HG03066 (cell line): ENCODE measurements at regions not wholly inside any gene's neighbourhood (a gene's known extent, or its start where the extent isn't known, plus 50 kb on each side); places are given as distances from the start of the nearest gene placed in this dataset.
"Not testable (repeated sequence)": the region's sequence is repeated elsewhere in the genome, so short reads cannot be mapped to it uniquely, and the experiment has no call there.

ENCODE experiments used
- ATAC-seq: cut with Tn5 transposase; IDR thresholded peaks from one replicate; pipeline ENCODE4 v1.9.1; 2021; ENCODE audit warnings: low read depth; ENCODE audit not compliant: unreplicated experiment

GRCh38 chr9:85792057-85792456, 50.3 kb upstream of the AGTPBP1 start:
- ATAC-seq = not testable (repeated sequence)

GRCh38 chr9:85802978-85803695, 61.4 kb upstream of the AGTPBP1 start:
- ATAC-seq = not testable (repeated sequence)

GRCh38 chr9:85804847-85805133, 63.0 kb upstream of the AGTPBP1 start:
- ATAC-seq = not testable (repeated sequence)

- ATAC-seq = peak; percentile 76
These were observed 63.6 kb upstream of the AGTPBP1 start for GRCh38 chr9:85805134-85806005.

- not testable (repeated sequence) for ATAC-seq
These were observed 66.6 kb upstream of the AGTPBP1 start for GRCh38 chr9:85808329-85808728.

- not testable (repeated sequence) for ATAC-seq
These were observed 71.6 kb upstream of the AGTPBP1 start for GRCh38 chr9:85813388-85813787.

- ATAC-seq = not testable (repeated sequence)
These were observed 73.0 kb upstream of the AGTPBP1 start for GRCh38 chr9:85814800-85815199.

GRCh38 chr9:85818971-85819370, 77.2 kb upstream of the AGTPBP1 start:
- not testable (repeated sequence) for ATAC-seq

- not testable (repeated sequence) for ATAC-seq
These were observed 78.8 kb upstream of the AGTPBP1 start for GRCh38 chr9:85820598-85820997.

GRCh38 chr9:85824949-85825348, 83.2 kb upstream of the AGTPBP1 start:
- ATAC-seq = not testable (repeated sequence)

- ATAC-seq = not testable (repeated sequence)
These were observed 92.8 kb upstream of the AGTPBP1 start for GRCh38 chr9:85834591-85834990.

GRCh38 chr9:85843949-85844348, 97.0 kb upstream of the NAA35 start:
- not testable (repeated sequence) for ATAC-seq

GRCh38 chr9:85847782-85848181, 93.2 kb upstream of the NAA35 start:
- not testable (repeated sequence) for ATAC-seq

- no peak for ATAC-seq
These were observed 82.7 kb upstream of the NAA35 start for GRCh38 chr9:85858056-85858750.

- no peak for ATAC-seq
These were observed 81.2 kb upstream of the NAA35 start for GRCh38 chr9:85859765-85860164.

GRCh38 chr9:85861882-85862281, 79.1 kb upstream of the NAA35 start:
- not testable (repeated sequence) for ATAC-seq

GRCh38 chr9:85863875-85864274, 77.1 kb upstream of the NAA35 start:
- no peak for ATAC-seq

- ATAC-seq = no peak
These were observed 69.9 kb upstream of the NAA35 start for GRCh38 chr9:85871008-85871407.

GRCh38 chr9:85871683-85872082, 69.3 kb upstream of the NAA35 start:
- not testable (repeated sequence) for ATAC-seq

- ATAC-seq = no peak
These were observed 68.5 kb upstream of the NAA35 start for GRCh38 chr9:85872463-85872862.

GRCh38 chr9:85876628-85877027, 64.3 kb upstream of the NAA35 start:
- no peak for ATAC-seq
